Lung (tissue), 11 donors: ENCODE measurements at regions not wholly inside any gene's neighbourhood (a gene's known extent, or its start where the extent isn't known, plus 50 kb on each side); places are given as distances from the start of the nearest gene placed in this dataset.

Source experiments
- ATAC-seq: fragments of 200-7000 bp; cut with Tn5 transposase; one replicate; pipeline ENCODE4 v1.9.1; 2020; ENCODE audit warnings: moderate number of reproducible peaks; ENCODE audit not compliant: insufficient read depth, low FRiP score
- DNase-seq, 3 donors: peaks; one replicate each; pipeline ENCODE4 v3.0.0-alpha.2; 2013 to 2017
- H3K27ac ChIP-seq, 2 donors: one replicate each; pipeline ENCODE4 v1.5.1; 2013; ENCODE audit warnings: mild to moderate bottlenecking in 2 of 2, moderate library complexity in 2 of 2, control low read depth in 1 of 2, inconsistent platforms in 1 of 2, low read depth in 1 of 2, low read length in 1 of 2
- H3K27me3 ChIP-seq, 3 donors: one replicate each; pipeline ENCODE4 v1.5.1; 2013; ENCODE audit warnings: low read length in 2 of 3; ENCODE audit not compliant: control insufficient read depth in 3 of 3, insufficient read depth in 3 of 3
- H3K36me3 ChIP-seq, 4 donors: one replicate each; pipeline ENCODE4 v1.5.1; 2013; ENCODE audit warnings: low read length in 4 of 4, mild to moderate bottlenecking in 1 of 4, moderate library complexity in 1 of 4; ENCODE audit not compliant: control insufficient read depth in 4 of 4, insufficient read depth in 4 of 4
- H3K4me1 ChIP-seq, 5 donors: one replicate each; pipeline ENCODE4 v1.5.1; 2013; ENCODE audit warnings: low read length in 5 of 5, mild to moderate bottlenecking in 2 of 5, moderate library complexity in 1 of 5; ENCODE audit not compliant: control insufficient read depth in 5 of 5, insufficient read depth in 5 of 5
- H3K4me3 ChIP-seq: one replicate; pipeline ENCODE4 v1.5.1; 2013; ENCODE audit warnings: mild to moderate bottlenecking, control low read depth, moderate library complexity
- H3K9ac ChIP-seq, 2 donors: one replicate each; pipeline ENCODE4 v1.5.1; 2013; ENCODE audit warnings: low read length in 2 of 2, control low read depth in 1 of 2; ENCODE audit not compliant: insufficient read depth in 1 of 2
- H3K9me3 ChIP-seq, 4 donors: one replicate each; pipeline ENCODE4 v1.5.1; 2013; ENCODE audit warnings: low read length in 3 of 4, mild to moderate bottlenecking in 1 of 4, moderate library complexity in 1 of 4; ENCODE audit not compliant: control insufficient read depth in 4 of 4, insufficient read depth in 3 of 4
- WGBS, 2 donors: extraction: QIAGEN DNeasy Blood & Tissue Kit; methylation state at CpG; one replicate each; pipeline ENCODE4 v1.1.7; 2013; 5-methylcytosine and 5-hydroxymethylcytosine counted together
- TF ChIP-seq, protein P1 (sequence below): IDR thresholded peaks from 2 replicates; pipeline ENCODE4 v1.5.1; 2012; ENCODE audit warnings: mild to moderate bottlenecking; ENCODE audit errors: control extremely low read depth, extremely low read depth
- donor health status: control.
- donor health status: control.
- donor health status: Bipolar disorder and iron deficiency.
- donor health status: healthy.
- donor health status: DM: yes; HTN: yes; CAD: no.

DNA sequence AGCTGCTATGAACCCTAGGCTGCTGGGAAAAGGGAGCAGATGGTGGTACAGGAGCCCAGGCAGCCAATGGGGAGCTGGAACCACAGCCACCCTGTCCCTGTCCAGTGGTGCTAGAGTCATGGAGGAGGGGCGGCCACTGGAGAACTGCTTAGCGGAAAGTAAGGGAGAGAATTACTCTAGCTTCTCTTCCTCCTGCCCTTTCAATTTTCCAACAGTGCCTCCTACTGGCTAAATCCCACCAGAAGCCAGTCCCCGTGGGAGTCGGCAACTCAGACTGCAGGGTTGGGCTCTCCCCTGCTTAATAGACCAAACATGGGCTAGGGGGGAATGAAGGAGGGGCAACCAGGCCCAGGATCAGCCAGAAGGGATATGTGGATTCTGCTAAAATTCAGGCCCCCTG, 154.5 kb downstream of the ACTL8 start:
- H3K36me3 ChIP-seq: no peaks in the 10 kb centered on the region
- H3K27ac ChIP-seq: no peak overlapping the region
- TF ChIP-seq, protein P1, sequence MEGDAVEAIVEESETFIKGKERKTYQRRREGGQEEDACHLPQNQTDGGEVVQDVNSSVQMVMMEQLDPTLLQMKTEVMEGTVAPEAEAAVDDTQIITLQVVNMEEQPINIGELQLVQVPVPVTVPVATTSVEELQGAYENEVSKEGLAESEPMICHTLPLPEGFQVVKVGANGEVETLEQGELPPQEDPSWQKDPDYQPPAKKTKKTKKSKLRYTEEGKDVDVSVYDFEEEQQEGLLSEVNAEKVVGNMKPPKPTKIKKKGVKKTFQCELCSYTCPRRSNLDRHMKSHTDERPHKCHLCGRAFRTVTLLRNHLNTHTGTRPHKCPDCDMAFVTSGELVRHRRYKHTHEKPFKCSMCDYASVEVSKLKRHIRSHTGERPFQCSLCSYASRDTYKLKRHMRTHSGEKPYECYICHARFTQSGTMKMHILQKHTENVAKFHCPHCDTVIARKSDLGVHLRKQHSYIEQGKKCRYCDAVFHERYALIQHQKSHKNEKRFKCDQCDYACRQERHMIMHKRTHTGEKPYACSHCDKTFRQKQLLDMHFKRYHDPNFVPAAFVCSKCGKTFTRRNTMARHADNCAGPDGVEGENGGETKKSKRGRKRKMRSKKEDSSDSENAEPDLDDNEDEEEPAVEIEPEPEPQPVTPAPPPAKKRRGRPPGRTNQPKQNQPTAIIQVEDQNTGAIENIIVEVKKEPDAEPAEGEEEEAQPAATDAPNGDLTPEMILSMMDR: no peak
- 13 to 22% methylated on average over 4 of the region's 4 CpGs for WGBS, 2 donors
- peaks cover 0 to 14% (median 3%) of the 10 kb centered on the region in 3 donors for H3K27me3 ChIP-seq
- no peak overlapping the region for H3K4me3 ChIP-seq
- ATAC-seq (no peak), DNase-seq (no peak)
- peaks cover 0 to 14% (median 0%) of the 10 kb centered on the region in 4 donors for H3K9me3 ChIP-seq
- H3K9ac ChIP-seq: no peak overlapping the region
- no peaks in the 10 kb centered on the region for H3K4me1 ChIP-seq

DNA sequence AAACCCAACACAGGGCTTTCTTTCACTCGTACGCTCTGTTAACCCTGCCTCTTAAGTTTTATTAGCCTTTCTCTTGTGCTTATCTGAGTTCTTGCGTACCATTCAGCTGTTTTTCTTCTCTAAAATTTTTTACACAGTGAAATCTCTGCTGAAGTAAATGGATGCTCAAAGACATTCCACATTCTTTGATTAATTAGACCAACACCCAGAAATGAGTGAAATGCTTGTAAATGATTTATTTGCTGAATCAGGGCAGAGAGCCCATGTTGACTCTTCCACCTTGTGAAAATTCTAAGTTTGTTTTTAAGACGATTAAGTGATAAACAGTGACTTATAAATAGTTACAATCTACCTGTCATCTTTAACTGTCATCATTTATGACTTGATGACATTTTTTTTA, 156.7 kb downstream of the ACTL8 start:
- Histone ChIP-seq H3K36me3 (no peaks in the 10 kb centered on the region), H3K9me3 (peaks cover 0 to 3% (median 0%) of the 10 kb centered on the region in 4 donors), H3K27me3 (peaks cover 0 to 24% (median 3%) of the 10 kb centered on the region in 3 donors), H3K4me1 (no peaks in the 10 kb centered on the region), H3K9ac (no peak overlapping the region), H3K4me3 (no peak overlapping the region), H3K27ac (no peak overlapping the region)
- ATAC-seq: no peak
- WGBS, 2 donors: 51 to 62% methylated on average over 4 of the region's 4 CpGs
- TF ChIP-seq, protein P1: no peak
- DNase-seq: no peak

DNA sequence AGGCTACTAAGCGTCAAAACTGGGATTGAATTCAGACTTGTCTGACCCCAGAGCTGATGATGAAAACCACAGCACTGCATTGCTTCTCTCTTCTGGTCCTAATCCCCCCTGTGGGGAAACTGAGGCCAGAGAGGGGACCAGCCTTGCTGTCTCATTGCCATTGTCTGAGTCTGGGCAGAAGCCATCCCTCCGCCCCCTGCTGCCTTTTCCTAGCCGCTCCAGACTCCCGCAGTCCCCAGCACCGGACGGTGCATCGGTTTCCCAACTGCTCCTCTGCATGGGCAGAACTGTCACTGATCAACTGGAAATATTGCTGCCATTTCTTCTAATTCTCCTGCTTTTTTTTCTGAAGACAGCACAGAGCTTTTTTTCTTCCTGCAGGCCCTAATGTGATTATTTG, 157.4 kb downstream of the ACTL8 start:
- Histone ChIP-seq H3K9me3 (peaks cover 0 to under 1% (median 0%) of the 10 kb centered on the region in 4 donors), H3K4me1 (no peaks in the 10 kb centered on the region), H3K4me3 (no peak overlapping the region), H3K27ac (no peak overlapping the region), H3K36me3 (no peaks in the 10 kb centered on the region), H3K9ac (no peak overlapping the region), H3K27me3 (peaks cover 0 to 24% (median 3%) of the 10 kb centered on the region in 3 donors)
- ATAC-seq: no peak
- 73 to 76% methylated on average over 7 of the region's 7 CpGs for WGBS, 2 donors
- DNase-seq: no peak
- TF ChIP-seq, protein P1: no peak
